Pancreas (tissue), 10 donors: ENCODE measurements at regions not wholly inside any gene's neighbourhood (a gene's known extent, or its start where the extent isn't known, plus 50 kb on each side); places are given as distances from the start of the nearest gene placed in this dataset.

Experiments
- ATAC-seq, 4 donors: fragments of 200-7000 bp; cut with Tn5 transposase; one replicate each; pipeline versions ENCODE4 v1.8.0 to v1.9.1; 2020; ENCODE audit warnings: mild to moderate bottlenecking in 4 of 4, moderate library complexity in 4 of 4
- DNase-seq, 6 donors: peaks; one replicate each; pipeline ENCODE4 v3.0.0-alpha.2; 2020
- FAIRE-seq: peaks from 2 replicates; lab custom pipeline; 2012; peaks lifted over from hg19 to GRCh38; lab: Jason Lieb, UNC
- H3K27ac ChIP-seq, 4 donors: fragments of 200-600 bp; sonication (generic); 1 replicate in 3 of 4; 2 replicates in 1 of 4; pipeline versions ENCODE4 v1.5.0 to v1.8.0; 2020
- H3K27me3 ChIP-seq, 4 donors: fragments of 200-600 bp; one replicate each; pipeline ENCODE4 v1.8.0; 2021
- H3K36me3 ChIP-seq, 3 donors: fragments of 200-600 bp; sonication (generic) in 1 of 3; one replicate each; pipeline versions ENCODE4 v1.5.0 to v1.8.0; 2020 to 2021
- H3K4me1 ChIP-seq, 3 donors: fragments of 200-600 bp; one replicate each; pipeline ENCODE4 v1.8.0; 2021
- H3K4me3 ChIP-seq, 4 donors: fragments of 200-600 bp; sonication (generic) in 2 of 4; one replicate each; pipeline versions ENCODE4 v1.5.0 to v1.8.0; 2020 to 2021
- H3K9me3 ChIP-seq, 4 donors: fragments of 200-600 bp; one replicate each; pipeline ENCODE4 v1.8.0; 2021
- CTCF ChIP-seq, 4 donors: fragments of 200-600 bp; sonication (generic) in 3 of 4; IDR thresholded peaks; one replicate each; pipeline versions ENCODE4 v1.5.0 to v1.8.0; 2021; ENCODE audit warnings: antibody characterized with exemption in 4 of 4
- WGBS, 2 donors: extraction: QIAGEN DNeasy Blood & Tissue Kit; methylation state at CpG; one replicate each; pipeline ENCODE4 v1.1.7; 2013; 5-methylcytosine and 5-hydroxymethylcytosine counted together
- intact Hi-C, 3 donors: fragments of 100-400 bp; cut with DNase I; formaldehyde crosslinking; loops; one replicate each; pipeline versions ENCODE4 v1.11.1 to v1.14.2; 2022
- donor health status: healthy with polysubstance abuse.
- donor health status: DM: no; HTN: no; CAD: no; lungs with moderate emphysema.
- donor health status: DM: no; HTN: no; CAD: no.
- donor health status: control.
- donor health status: control.
- donor health status: Bipolar disorder and iron deficiency.
- donor health status: DM: yes; HTN: yes; CAD: no.
- donor health status: DM: no; HTN: no; CAD: no.
- donor health status: DM: no; HTN: no; CAD: no.
- donor health status: DM: yes; HTN: yes; CAD: no.

DNA sequence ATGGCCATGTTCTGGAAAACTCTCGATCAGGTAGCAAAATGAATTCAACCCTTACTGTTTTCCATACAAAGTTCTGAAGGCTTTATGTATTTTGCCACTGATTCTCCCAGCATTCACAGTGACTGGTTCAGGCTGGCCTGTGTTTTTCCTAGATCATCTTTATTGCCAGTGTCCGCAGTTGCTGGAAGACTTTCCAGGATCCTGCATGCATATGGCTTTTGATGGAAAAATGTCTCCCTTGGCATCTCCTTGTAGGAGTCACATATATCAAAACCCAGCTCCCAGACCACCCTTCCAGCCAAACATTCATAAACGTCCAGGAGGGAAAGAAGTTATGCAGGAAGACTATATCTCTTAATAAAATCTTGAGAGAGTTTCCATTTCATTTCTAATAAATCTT, 588.8 kb downstream of the MAFB start:
- ATAC-seq (no peak), FAIRE-seq (no peak), DNase-seq (no peak)
- H3K4me3 ChIP-seq: no peak overlapping the region
- intact Hi-C loops: no loop called here
- 66 to 70% methylated on average over 3 of the region's 3 CpGs for WGBS, 2 donors
- no peak for TF ChIP-seq CTCF (IDR thresholded peaks at IDR 0.05)
- H3K4me1 ChIP-seq: no peaks in the 10 kb centered on the region
- H3K9me3 ChIP-seq: no peaks in the 10 kb centered on the region
- no peak overlapping the region for H3K27ac ChIP-seq
- H3K27me3 ChIP-seq: no peaks in the 10 kb centered on the region
- H3K36me3 ChIP-seq: no peaks in the 10 kb centered on the region

- no peaks in the 10 kb centered on the region for H3K4me1 ChIP-seq
- ATAC-seq (no peak), FAIRE-seq (no peak), DNase-seq (no peak)
- no peak for TF ChIP-seq CTCF (IDR thresholded peaks at IDR 0.05)
- intact Hi-C loops: no loop called here
- H3K27me3 ChIP-seq: no peaks in the 10 kb centered on the region
- WGBS, 2 donors: 24 to 31% methylated on average over 2 of the region's 2 CpGs
- H3K4me3 ChIP-seq: no peak overlapping the region
- no peaks in the 10 kb centered on the region for H3K9me3 ChIP-seq
- H3K36me3 ChIP-seq: no peaks in the 10 kb centered on the region
- no peak overlapping the region for H3K27ac ChIP-seq
Observed at GRCh38 chr20:40090236-40090635, 598.8 kb downstream of the MAFB start.

- ATAC-seq: no peak
- no peak for TF ChIP-seq CTCF (IDR thresholded peaks at IDR 0.05)
- DNase-seq: no peak
- no peaks in the 10 kb centered on the region for H3K4me1 ChIP-seq
- FAIRE-seq: no peak
- H3K36me3 ChIP-seq: no peaks in the 10 kb centered on the region
- H3K27me3 ChIP-seq: no peaks in the 10 kb centered on the region
- H3K27ac ChIP-seq: no peak overlapping the region
- H3K9me3 ChIP-seq: no peaks in the 10 kb centered on the region
- intact Hi-C loops: no loop called here
- H3K4me3 ChIP-seq: no peak overlapping the region
Observed at GRCh38 chr20:40087496-40087895, 601.5 kb downstream of the MAFB start.

DNA sequence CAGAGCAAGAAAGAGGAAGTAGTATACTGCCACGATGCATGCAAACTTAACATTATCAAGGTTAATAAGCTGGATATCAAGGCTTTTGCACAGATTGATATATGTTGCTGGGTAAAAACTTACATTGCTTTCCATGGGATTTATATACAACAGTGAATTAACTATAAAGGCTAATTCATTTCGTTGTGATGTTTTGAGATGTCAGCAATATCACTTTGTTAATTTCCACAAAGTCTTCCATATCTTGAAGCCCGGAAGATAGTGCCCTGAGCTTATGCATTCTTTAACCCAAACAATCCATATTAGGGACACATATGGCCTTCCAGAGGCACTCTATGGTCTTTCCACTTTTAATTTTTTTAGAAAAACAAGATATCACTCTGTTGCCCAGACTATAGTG, 603.5 kb downstream of the MAFB start:
- DNase-seq (no peak), FAIRE-seq (no peak), ATAC-seq (no peak)
- Histone ChIP-seq H3K36me3 (no peaks in the 10 kb centered on the region), H3K4me3 (no peak overlapping the region), H3K27ac (no peak overlapping the region), H3K27me3 (no peaks in the 10 kb centered on the region), H3K9me3 (no peaks in the 10 kb centered on the region), H3K4me1 (no peaks in the 10 kb centered on the region)
- WGBS, 2 donors: 55 to 70% methylated on average over 3 of the region's 3 CpGs
- intact Hi-C loops: no loop called here
- TF ChIP-seq CTCF (IDR thresholded peaks at IDR 0.05): no peak

DNA sequence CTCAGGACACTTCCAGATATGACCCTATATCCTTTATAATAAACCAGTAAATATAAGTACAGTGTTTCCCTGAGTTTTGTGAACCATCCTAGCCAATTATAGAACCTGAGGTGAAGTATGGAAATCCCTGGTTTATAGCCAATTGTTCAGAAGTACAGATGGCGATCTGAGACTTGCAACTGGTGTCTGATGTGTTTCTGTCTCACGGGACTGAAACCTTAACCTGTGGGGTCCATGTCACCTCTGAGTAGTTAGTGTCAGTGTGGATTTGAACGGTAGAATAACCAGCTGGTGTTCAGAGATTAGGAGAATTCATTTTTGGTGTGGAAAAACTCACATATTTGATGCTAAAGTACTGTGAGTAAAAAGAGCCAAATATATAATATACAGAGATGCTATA, 606.6 kb downstream of the MAFB start:
- WGBS, 2 donors: 69 to 81% methylated on average over 3 of the region's 3 CpGs
- DNase-seq: no peak
- no peak for FAIRE-seq
- Histone ChIP-seq H3K27me3 (no peaks in the 10 kb centered on the region), H3K9me3 (no peaks in the 10 kb centered on the region), H3K4me1 (no peaks in the 10 kb centered on the region), H3K27ac (no peak overlapping the region), H3K4me3 (no peak overlapping the region), H3K36me3 (no peaks in the 10 kb centered on the region)
- intact Hi-C loops: no loop called here
- TF ChIP-seq CTCF (IDR thresholded peaks at IDR 0.05): no peak
- ATAC-seq: no peak
